HCEC 1CT (cell line): ENCODE measurements at regions not wholly inside any gene's neighbourhood (a gene's known extent, or its start where the extent isn't known, plus 50 kb on each side); places are given as distances from the start of the nearest gene placed in this dataset.
A peak's percentile ranks its signal among the peaks of the same experiment; 100 is the strongest.
"Not testable (repeated sequence)": the region's sequence is repeated elsewhere in the genome, so short reads cannot be mapped to it uniquely, and the experiment has no call there.

Source experiments
- DNase-seq: peaks from one replicate; pipeline ENCODE4 v3.0.0-alpha.2; 2017

DNA sequence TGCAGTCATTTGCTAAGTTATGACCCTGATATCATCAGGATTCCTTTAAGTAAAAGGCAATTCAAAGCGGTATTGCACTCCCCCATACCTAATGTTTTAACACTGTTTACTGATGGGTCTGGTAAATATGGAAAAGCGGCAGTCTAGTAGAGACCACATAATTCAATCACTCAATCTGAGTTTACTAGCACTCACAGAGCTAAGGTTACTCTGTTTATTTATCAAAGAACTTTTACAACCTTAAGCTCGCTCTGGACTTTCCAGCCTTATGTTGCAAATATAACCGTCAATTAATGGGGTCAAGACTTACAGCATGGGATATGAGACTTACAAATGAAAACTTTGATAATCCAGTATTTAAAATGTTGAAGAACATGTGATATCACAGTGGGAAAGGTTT lies 124.5 kb upstream of the ZCCHC13 start:
- DNase-seq: no peak

DNA sequence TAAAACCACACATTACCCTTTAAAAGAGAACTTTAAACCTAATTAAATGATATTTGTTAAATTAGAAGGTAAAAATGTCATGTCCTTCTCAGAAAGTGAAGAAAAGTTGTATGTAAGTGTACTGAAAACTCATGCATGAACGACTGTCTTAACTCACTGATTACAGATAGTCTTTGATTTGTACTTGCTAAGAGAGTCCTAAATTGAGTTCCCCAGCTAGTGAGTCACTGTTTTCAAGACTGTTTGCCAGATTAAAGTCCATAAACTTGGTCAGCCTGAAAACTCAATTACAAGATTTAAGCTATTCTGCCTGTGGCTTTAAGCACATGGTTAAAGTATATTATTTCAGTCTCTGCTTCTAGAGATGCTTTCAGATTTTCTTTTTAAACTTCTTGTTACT lies 124.9 kb upstream of the ZCCHC13 start:
- peak; percentile 1 for DNase-seq

DNA sequence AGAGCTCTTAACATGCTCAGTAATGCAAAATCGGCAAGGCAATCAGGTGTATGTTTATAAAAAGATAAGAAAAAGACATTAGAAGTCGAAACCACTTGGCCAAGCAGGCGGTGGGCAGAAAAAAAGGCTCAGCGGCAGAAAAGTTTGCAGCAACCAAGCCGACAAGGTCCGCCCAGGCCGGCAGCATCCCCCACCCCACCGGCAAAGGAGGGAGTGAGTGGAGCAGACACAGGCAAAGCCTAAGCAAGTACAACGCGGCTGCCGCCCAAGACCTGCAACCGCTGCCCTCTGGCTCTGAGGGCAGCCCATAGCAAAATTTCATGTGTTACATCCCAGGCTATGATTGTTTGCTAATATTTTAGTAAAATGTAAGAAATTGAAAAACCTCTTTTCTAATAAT lies 125.4 kb upstream of the ZCCHC13 start:
- no peak for DNase-seq

DNA sequence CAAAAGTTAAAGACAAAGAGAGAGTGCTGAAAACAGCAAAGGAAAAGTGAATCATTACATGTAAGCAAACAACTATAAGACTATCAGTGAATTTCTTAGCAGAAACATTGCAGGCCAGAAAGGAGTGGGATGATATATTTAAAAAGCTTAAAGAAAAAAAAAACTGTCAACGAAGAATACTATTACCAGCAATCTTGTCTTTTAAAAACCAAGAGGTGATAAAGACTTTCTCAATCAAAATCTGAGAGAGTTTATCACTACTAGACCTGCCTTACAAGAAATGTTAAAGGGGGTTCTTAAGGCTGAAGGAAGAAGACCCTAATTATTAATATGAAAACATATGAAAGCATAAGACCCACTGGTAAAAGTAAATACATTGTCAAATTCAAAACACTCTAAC lies 132.5 kb upstream of the ZCCHC13 start:
- no peak for DNase-seq

DNA sequence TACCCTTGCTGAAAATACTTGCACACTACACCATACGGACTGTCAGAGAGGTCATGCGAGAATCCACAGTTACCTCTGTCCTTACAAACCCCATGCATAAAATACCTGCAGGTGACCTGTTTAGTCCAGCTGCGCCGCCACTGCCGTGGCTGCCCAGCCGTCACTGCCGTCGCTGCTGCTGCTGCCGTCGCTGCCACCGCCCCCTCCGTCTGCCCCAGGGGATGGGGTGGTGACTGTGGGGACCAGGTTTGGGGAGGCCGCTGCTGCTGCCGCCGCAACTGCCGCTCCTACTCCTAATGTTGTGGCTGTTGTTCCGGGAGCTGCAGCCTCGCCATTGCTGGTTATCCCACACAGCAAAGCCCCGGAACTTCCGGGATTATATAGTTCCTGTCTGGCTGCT lies 141.8 kb upstream of the ZCCHC13 start:
- DNase-seq: no peak

DNA sequence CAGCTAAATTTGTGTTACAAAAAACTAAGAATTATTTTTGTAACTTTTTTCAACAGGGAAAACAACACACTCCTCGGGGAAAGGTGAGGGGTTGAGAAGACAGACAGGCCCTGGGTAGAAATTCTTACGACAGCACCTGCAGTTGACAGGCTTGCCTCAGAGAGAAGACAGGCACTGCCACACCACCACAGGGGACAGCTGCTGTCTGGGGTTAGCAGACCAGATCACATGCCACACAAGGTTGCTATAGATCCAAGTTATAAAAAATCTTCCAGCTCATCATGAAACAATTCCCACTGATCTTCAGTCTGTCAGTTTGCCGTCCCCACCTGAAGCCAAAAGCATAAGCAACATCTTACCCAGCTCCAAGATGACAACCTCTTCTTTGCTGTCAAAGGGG lies 143.2 kb upstream of the ZCCHC13 start:
- DNase-seq: no peak

DNA sequence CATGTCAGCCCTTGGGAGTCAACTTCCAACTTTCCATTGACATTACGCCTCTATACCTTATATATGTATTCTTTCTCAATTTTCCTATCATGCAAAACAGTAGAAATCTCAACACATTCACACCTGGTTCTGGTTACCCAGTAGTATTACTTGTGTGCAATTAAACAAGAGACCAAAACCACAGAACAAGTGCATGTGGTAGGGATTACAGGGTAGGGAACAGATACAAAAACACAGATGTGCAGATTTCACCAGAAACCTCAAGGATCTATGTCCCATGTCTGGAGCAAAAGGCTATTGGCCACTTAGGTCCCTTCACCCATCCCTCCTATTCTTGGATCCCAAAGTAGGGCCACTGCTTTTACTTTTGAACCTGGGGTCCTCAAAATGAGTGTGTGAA lies 143.6 kb upstream of the ZCCHC13 start:
- no peak for DNase-seq

DNA sequence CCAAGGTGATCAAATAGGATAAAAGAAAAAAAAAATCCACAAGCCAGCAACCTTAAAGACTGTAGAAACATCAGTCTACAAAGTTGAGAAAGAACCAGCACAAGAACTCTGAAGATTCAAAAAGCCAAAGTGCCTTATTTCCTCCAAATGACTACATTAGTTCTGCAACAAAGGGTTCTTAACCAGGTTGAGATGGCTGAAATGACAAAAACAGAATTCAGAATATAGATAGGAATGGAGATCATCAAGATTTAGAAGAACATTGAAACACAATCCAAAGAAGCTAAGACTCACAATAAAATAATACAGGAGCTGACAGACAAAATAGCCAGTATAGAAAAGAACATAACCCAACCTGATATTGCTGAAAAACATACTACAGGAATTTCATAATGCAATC lies 156.5 kb upstream of the ZCCHC13 start:
- no peak for DNase-seq

DNA sequence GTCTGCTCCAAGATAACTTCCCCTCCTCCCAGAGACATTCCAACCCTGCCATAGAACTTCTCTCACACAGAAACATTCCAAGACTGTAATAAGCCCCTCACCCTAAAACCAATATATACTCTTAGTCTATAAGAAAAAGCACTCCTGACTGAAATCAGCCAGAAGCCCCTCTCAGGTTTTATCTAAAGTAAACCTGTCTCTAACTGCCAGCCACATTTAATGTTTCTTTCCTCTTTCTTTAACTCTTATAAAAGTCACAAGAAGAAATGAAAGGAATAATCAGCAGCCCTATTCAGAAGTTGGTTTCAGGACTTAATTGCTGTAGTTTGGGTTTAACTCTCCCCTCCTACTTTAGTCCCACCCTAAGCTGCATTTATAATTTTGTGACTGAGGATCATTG lies 165.0 kb upstream of the ZCCHC13 start:
- DNase-seq: no peak

DNA sequence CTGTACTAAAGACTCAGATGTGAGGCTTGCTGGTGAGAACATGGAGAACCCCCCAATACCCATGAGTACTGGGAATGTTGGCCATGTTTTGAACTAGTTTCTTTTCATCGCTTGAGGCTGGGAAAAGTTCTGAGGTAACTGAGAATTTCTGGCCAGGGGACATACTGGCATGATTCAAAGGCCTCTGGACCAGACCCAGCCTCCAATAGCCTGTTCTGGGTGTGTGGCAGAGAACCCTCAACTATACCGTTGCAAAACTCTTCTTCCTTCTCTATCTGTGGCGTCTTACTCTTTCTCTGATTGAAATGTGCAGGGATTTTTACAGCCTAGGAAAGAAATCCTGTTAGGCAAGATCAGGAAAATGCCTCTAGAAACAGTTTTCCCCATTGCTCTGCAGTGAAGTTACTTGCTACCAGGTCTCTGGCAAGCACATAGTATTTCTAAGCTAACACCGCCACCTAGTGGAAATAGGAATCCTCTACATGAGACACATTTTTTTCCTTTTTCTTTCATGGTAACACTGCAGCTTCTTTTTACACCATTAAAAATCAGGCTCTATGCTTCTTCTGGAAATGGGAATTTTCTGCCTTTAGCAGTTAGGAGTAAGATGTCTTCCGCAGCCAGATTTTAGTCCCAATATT lies 170.7 kb upstream of the ZCCHC13 start:
- DNase-seq: peak; percentile 31

DNA sequence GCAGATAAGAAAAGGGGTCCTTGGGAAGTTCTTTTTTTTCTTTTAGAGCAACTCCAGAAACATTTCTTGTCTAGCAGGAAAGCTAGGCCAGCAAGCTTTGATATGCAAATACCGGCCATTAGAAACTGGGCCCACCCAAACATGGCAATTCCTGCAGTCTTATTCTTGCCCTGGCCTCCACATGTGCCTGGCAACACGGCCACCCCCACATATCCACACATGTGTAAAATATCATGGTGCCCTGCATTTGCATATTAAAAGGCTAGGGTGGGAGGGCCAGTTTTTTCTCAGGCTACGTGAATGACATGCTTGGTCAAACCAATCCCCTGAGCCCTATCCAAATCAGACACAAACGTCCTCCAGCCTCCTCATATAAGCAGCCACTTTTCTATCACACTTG lies 171.7 kb upstream of the ZCCHC13 start:
- DNase-seq: no peak

DNA sequence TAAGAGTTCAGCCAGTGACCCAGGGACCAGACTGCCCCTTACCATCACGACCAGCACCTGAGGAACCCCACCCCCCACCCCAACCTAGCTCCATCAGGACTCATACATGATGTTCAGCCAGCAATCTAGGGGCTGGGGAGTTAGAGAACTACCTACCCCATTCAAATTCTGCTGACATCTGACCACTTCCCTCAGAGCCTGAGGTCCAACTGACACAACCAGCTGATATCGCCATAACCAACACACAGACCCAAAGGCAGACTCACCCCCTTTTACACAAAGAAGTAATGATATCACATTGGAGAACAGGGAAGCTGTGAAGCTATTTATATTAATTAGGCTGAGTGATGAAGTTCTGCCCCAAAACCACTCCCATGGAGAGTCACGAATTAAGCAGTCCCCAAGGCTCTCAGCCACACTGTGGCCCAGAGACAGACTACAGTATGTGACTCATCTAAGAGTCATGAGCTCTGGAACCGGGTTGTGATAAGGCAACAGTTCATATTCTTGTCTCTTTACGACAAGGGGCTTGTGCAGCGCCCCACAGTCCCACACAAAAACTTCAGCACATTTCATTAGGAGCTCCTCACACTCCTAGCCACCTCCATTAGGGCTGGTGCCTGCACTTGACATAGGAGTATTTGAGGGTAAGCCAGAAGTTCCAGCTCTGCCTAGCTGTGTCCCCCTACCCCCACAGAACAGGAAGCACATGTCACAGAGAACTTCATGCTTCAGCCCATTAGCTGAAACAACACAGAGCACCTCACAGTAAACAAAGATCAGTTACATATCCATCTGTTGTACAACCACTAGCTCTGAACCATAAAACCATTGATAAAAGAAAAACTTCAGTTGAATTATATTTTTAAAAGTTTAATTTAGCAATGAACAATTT lies 184.7 kb upstream of the ZCCHC13 start:
- peak; percentile 37 for DNase-seq

DNA sequence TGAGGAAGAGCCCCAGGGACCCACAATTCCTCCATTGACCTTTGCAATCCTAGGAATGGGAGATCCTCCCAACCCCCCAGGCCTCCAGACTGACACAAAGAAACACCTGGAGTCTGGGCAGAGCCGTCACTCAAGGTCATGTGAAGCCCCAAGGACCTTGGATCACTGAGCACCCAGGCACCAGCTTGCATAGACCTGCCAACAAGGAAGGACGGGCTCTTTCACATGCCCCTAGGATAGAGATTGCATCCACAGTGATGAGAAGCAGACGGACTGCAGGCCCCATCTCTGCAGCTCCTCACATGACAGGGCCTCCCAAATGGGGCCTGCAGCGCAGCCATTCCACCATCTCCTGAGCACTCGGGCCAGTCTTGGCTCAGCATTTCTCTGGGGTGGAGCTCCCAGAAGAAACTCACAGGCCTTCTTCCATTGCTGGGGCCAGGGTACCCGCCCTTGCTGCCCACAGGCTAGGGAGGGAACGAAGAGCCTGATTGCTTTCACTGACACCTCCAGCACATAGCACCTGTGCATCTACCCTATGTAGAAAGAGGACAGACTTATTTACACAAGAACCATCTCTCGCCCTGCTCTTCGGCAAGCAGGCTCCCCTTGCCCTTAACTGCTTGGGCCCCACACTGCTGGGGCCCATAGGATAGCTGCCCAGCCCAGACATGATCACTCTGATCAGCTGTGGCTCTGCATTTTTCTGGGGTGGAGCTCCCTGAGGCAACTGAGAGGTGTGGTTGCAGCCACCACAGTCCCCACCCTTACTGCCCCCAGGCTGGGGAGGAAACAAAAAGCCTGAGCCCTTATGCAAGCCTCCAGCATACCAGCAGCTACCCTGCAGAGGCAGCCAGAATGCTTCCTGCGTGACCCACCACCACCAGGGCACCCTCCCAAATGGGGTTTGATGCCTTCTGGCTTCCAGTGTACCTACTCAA lies 185.7 kb upstream of the ZCCHC13 start:
- no peak for DNase-seq

DNA sequence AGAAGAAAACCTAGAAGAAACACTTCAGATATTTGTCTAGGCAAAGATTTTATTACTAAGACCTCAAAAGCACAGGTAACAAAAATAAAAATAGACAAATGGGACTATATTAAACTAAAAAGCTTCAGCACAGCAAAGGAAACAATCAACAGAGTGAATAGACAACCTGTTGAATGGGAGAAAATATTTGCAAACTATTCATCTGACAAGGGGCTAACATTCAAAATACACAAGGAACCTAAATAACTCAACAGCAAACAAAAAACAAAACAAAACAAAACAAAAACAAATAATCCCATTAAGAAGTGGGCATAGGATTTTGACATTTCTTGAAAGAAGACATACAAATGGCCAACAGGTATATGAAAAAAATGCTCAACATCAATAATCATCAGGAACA lies 192.7 kb upstream of the ZCCHC13 start:
- DNase-seq: no peak

DNA sequence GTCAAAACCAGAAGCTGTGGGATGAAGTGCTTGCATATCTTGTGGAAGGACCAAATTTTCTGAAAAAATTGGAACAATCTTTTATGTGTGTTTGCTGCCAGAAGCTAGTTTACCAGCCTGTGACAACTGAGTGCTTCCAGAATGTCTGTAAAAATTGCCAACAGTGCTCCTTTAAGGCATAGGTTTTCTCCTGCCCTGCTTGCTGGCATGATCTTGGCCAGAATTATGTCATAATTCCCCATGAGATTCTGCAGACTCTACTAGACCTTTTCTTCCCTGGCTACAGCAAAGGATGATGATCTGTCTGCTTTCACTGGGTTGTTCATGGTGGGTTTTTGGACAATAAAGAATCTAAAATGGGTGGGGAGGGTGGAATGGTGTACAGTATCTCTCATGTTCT lies 196.3 kb upstream of the ZCCHC13 start:
- no peak for DNase-seq

DNA sequence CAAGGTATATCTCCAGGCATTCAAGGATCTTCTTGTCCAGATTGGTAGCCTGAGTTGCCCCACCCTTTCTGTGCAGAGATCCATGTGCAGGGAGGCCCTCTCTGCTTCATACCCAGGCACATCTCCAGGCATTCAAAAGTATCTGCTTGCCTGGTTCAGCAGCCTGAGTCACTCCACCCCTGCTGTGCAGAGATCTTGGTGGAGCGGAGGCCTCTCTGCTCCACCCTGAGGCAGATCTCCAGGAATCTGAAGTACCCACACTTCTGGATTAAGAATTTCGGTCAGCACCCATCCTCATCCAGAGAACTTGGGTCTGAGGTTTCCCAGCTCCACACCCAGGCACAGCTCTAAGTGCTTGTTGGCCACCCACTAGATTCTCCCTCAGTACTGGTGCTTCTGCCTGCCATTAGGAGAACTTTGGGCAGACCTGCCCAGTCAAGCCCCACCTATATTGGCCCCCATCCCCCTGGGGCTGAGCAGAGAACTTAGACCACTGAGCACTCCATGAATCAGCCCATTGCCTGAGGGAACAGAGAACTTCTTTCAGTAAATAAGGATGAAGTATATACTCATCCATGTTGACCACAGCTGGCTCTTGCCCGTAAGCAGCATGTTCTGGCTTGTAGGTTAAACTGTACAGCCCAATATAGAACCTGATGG lies 199.5 kb upstream of the ZCCHC13 start:
- no peak for DNase-seq

DNA sequence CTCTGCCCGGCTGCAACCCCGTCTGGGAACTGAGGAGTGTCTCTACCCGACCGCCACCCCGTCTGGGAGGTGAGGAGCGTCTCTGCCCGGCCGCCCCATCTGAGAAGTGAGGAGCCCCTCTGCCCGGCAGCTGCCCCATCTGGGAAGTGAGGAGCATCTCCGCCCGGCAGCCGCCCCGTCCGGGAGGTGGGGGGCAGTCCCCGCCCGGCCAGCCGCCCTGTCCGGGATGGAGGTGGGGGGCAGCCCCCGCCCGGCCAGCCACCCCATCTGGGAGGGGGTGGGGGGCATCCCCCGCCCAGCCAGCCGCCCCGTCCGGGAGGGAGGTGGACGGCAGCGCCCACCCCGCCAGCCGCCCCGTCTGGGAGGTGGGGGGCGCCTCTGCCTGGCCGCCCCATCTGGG lies 205.6 kb upstream of the ZCCHC13 start:
- DNase-seq: not testable (repeated sequence)

DNA sequence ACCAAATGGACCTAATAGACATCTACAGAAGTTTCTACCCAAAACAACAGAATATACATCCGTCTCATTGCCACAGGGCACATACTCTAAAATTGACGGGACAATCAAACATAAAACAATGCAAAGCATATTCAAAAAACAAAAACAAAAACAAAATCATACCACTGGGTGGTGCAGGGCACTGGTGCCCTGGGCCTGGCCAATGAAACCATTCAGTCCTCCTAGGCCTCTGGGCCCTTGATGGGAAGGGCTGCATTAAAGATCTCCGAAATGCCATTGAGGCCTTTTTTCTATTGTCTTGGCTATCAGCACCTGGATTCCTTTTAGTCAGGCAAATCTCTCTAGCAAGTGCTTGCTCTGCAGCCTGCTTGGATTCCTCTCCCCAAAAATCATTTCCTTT lies 213.9 kb upstream of the ZCCHC13 start:
- no peak for DNase-seq

DNA sequence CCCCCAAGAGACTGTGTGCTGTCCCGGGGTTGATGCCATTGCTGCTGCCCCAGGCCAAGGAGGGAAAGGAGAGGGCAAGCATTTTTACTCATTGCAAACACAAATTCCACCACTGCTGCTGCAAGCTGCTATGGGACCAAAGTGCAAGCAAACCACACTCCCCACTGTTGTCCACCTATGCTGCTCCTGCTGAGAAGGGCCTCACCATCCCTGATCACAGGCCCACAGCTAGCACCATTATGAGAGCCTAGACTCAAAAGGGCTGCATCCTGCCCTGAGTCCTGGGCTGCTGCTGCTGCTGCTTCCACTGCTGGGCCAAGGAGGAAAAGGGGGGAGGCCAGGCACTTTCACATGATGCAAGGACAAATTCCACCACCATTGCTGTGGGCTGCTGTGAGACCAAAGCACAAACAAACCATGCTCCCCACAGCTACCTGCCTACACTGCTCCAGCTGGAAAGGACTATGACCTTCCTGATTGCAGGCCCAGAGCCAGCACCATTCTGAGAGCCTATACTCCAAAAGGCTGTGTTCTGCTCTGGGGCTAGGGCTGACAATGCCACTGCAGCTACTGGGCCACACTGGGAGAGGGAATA lies 218.2 kb upstream of the ZCCHC13 start:
- no peak for DNase-seq

DNA sequence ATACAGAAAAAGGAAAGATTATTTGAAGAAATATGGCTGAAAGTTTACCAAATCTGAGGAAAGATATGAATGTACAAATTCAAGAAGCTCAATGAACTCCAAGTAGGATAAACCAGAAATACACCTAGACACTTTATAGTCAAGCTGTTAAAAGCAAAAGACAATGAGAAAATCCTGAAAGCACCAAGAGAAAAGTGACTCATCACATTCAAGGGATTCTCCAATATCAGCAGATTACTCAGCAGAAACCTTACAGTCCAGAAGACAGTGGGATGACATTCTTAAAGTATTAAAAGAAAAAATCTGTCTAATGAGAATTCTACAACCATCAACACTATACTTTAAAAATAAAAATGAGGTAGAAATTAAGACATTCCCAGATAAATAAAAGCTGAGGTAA lies 223.8 kb upstream of the ZCCHC13 start:
- no peak for DNase-seq

DNA sequence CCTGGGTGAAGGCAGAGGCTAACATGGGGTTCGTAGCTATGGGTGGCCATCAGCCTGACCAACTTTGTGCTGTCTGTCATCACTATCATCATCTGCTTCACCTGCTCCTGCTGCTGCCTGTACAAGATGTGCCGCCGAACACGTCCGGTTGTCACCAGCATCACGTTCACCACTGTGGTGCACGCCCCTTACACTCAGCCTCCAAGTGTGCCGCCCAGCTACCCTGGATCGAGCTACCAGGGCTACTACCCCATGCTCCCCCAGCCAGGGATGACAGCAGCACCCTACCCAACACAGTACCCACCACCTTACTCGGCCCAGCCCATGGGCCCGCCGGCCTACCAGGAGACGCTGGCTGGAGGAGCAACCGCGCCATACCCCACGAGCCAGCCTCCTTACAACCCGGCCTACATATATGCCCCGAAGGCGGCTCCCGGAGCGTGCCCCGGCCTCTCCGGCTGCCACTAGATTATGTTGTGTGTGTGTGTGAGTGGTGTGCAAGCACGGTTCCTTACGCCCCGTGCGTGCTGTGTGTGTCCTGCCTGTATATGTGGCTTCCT lies 213.4 kb upstream of the XIST start:
- no peak for DNase-seq
